ENCODE measurements at regions not wholly inside any gene's neighbourhood (a gene's known extent, or its start where the extent isn't known, plus 50 kb on each side); places are given as distances from the start of the nearest gene placed in this dataset.

- TF ChIP-seq RXRA (IDR thresholded peaks at IDR 0.05) (no peak), MAX (IDR thresholded peaks at IDR 0.05) (no peak), TAF1 (conservative IDR thresholded peaks at IDR 0.05) (no peak), NR2F2 (IDR thresholded peaks at IDR 0.05) (no peak), CTCF (IDR thresholded peaks at IDR 0.05; ENCODE audit: low read depth, low read length, missing input control) (no peak), RAD21 (IDR thresholded peaks at IDR 0.05) (no peak), EGR1 (IDR thresholded peaks at IDR 0.05; ENCODE audit: low read depth in 2 of 2) (no peak)
These were observed 241.8 kb upstream of the SOX9 start for GRCh38 chr17:71878998-71879397.

Data from liver (tissue), 3 donors.